HEK293 (cell line): ENCODE measurements at regions not wholly inside any gene's neighbourhood (a gene's known extent, or its start where the extent isn't known, plus 50 kb on each side); places are given as distances from the start of the nearest gene placed in this dataset.

ENCODE experiments used
- CTCF ChIA-PET: fragments of 350-600 bp; formaldehyde crosslinking; extraction: SDS; loops from one replicate; lab custom pipeline; 2021; ENCODE audit warnings: antibody characterized with exemption; lab: Yijun Ruan, JAX
- POLR2A ChIA-PET: fragments of 300-600 bp; formaldehyde crosslinking; extraction: SDS; loops from one replicate; lab custom pipeline; 2020; ENCODE audit warnings: antibody characterized with exemption, inconsistent platforms; lab: Yijun Ruan, JAX
- H3K27ac ChIP-seq: fragments of 200-500 bp; sonication (Bioruptor generic); 2 replicates; pipeline ENCODE4 v1.5.1; 2014; ENCODE audit warnings: low read depth, low read length, control low read depth, inconsistent platforms; ENCODE audit errors: extremely low read depth
- H3K36me3 ChIP-seq, 2 experiments: fragments of 200-500 bp in 1 of 2; sonication (Bioruptor generic) in 1 of 2; 1 replicate in 1 of 2; 2 replicates in 1 of 2; pipeline ENCODE4 v1.5.1; 2014 to 2017; ENCODE audit warnings: inconsistent platforms in 2 of 2, low read length in 2 of 2; ENCODE audit not compliant: control insufficient read depth in 2 of 2, insufficient read depth in 1 of 2
- H3K4me1 ChIP-seq: fragments of 200-500 bp; sonication (Bioruptor generic); 2 replicates; pipeline ENCODE4 v1.5.1; 2014; ENCODE audit warnings: mild to moderate bottlenecking, low read length, inconsistent platforms; ENCODE audit not compliant: control insufficient read depth, insufficient read depth
- H3K4me3 ChIP-seq: 2 replicates; pipeline ENCODE4 v1.5.1; 2011; ENCODE audit warnings: low read depth, mild to moderate bottlenecking, control low read depth, low read length, moderate library complexity
- H3K9me3 ChIP-seq: fragments of 200-500 bp; sonication (Bioruptor generic); 2 replicates; pipeline ENCODE4 v1.5.1; 2014; ENCODE audit warnings: low read depth, low read length, inconsistent platforms; ENCODE audit not compliant: control insufficient read depth, insufficient read depth
- KLF10 ChIP-seq: fragments of 450-650 bp; IDR thresholded peaks from 2 replicates; pipeline ENCODE4 v1.5.1; 2018; ENCODE audit warnings: missing biosample characterization, mild to moderate bottlenecking, missing genetic modification characterization
- OSR2 ChIP-seq: fragments of 450-650 bp; formaldehyde crosslinking; IDR thresholded peaks from 2 replicates; pipeline ENCODE4 v1.5.1; 2016; ENCODE audit warnings: missing biosample characterization, missing genetic modification characterization
- YY2 ChIP-seq: fragments of 450-650 bp; formaldehyde crosslinking; IDR thresholded peaks from 2 replicates; pipeline ENCODE4 v1.5.1; 2016; ENCODE audit warnings: missing biosample characterization, missing genetic modification characterization
- ZNF112 ChIP-seq: fragments of 450-650 bp; formaldehyde crosslinking; IDR thresholded peaks from 2 replicates; pipeline ENCODE4 v1.5.0; 2017; ENCODE audit warnings: missing biosample characterization, missing genetic modification characterization
- ZNF121 ChIP-seq: fragments of 450-650 bp; formaldehyde crosslinking; IDR thresholded peaks from 2 replicates; pipeline ENCODE4 v1.5.1; 2016; ENCODE audit warnings: missing biosample characterization, missing genetic modification characterization
- ZNF133 ChIP-seq: fragments of 450-650 bp; formaldehyde crosslinking; IDR thresholded peaks from 2 replicates; pipeline ENCODE4 v1.5.1; 2016; ENCODE audit warnings: missing biosample characterization, missing genetic modification characterization
- ZNF138 ChIP-seq: fragments of 450-650 bp; formaldehyde crosslinking; IDR thresholded peaks from 2 replicates; pipeline ENCODE4 v1.5.1; 2016; ENCODE audit warnings: missing biosample characterization, missing genetic modification characterization, borderline replicate concordance
- ZNF140 ChIP-seq: fragments of 450-650 bp; formaldehyde crosslinking; IDR thresholded peaks from 2 replicates; pipeline ENCODE4 v1.5.1; 2016; ENCODE audit warnings: missing biosample characterization, missing genetic modification characterization
- ZNF175 ChIP-seq: fragments of 450-650 bp; formaldehyde crosslinking; IDR thresholded peaks from 2 replicates; pipeline ENCODE4 v1.5.1; 2016; ENCODE audit warnings: missing biosample characterization, missing genetic modification characterization
- ZNF239 ChIP-seq: fragments of 450-650 bp; formaldehyde crosslinking; IDR thresholded peaks from 2 replicates; pipeline ENCODE4 v1.5.1; 2016; ENCODE audit warnings: missing biosample characterization, missing genetic modification characterization
- ZNF302 ChIP-seq: fragments of 450-650 bp; formaldehyde crosslinking; IDR thresholded peaks from 2 replicates; pipeline ENCODE4 v1.5.1; 2016; ENCODE audit warnings: missing biosample characterization, missing genetic modification characterization, low read depth
- ZNF335 ChIP-seq: fragments of 450-650 bp; formaldehyde crosslinking; conservative IDR thresholded peaks from 2 replicates; pipeline ENCODE4 v1.5.1; 2016; ENCODE audit warnings: missing biosample characterization, missing genetic modification characterization
- ZNF473 ChIP-seq: fragments of 450-650 bp; formaldehyde crosslinking; IDR thresholded peaks from 2 replicates; pipeline ENCODE4 v1.5.1; 2017; ENCODE audit warnings: missing biosample characterization, missing genetic modification characterization
- ZNF501 ChIP-seq: fragments of 450-650 bp; formaldehyde crosslinking; IDR thresholded peaks from 2 replicates; pipeline ENCODE4 v1.5.1; 2016; ENCODE audit warnings: missing biosample characterization, missing genetic modification characterization
- ZNF510 ChIP-seq: fragments of 450-650 bp; formaldehyde crosslinking; IDR thresholded peaks from 2 replicates; pipeline ENCODE4 v1.5.1; 2018; ENCODE audit warnings: mild to moderate bottlenecking, missing genetic modification characterization, missing biosample characterization; ENCODE audit not compliant: insufficient replicate concordance
- ZNF555 ChIP-seq: fragments of 450-650 bp; formaldehyde crosslinking; conservative IDR thresholded peaks from 2 replicates; pipeline ENCODE4 v1.5.1; 2017; ENCODE audit warnings: missing biosample characterization, mild to moderate bottlenecking, missing genetic modification characterization, inconsistent platforms
- ZNF654 ChIP-seq: fragments of 450-650 bp; formaldehyde crosslinking; IDR thresholded peaks from 2 replicates; pipeline ENCODE4 v1.5.1; 2016; ENCODE audit warnings: low read depth, missing biosample characterization, missing genetic modification characterization
- ZNF664 ChIP-seq: fragments of 450-650 bp; formaldehyde crosslinking; IDR thresholded peaks from 2 replicates; pipeline ENCODE4 v1.5.1; 2016; ENCODE audit warnings: missing biosample characterization, missing genetic modification characterization
- ZNF677 ChIP-seq: fragments of 450-650 bp; IDR thresholded peaks from 2 replicates; pipeline ENCODE4 v1.5.0; 2018; ENCODE audit warnings: missing biosample characterization, mild to moderate bottlenecking, missing genetic modification characterization, moderate library complexity
- ZNF707 ChIP-seq: fragments of 450-650 bp; formaldehyde crosslinking; IDR thresholded peaks from 2 replicates; pipeline ENCODE4 v1.5.1; 2016; ENCODE audit warnings: missing biosample characterization, missing genetic modification characterization
- ZNF747 ChIP-seq: fragments of 450-650 bp; formaldehyde crosslinking; IDR thresholded peaks from 2 replicates; pipeline ENCODE4 v1.5.1; 2016; ENCODE audit warnings: missing biosample characterization, missing genetic modification characterization
- ZNF777 ChIP-seq: fragments of 450-650 bp; formaldehyde crosslinking; IDR thresholded peaks from 2 replicates; pipeline ENCODE4 v1.5.1; 2017; ENCODE audit warnings: missing biosample characterization, missing genetic modification characterization, borderline replicate concordance
- ZNF791 ChIP-seq: fragments of 450-650 bp; formaldehyde crosslinking; IDR thresholded peaks from 2 replicates; pipeline ENCODE4 v1.5.1; 2016; ENCODE audit warnings: missing biosample characterization, missing genetic modification characterization
- TF ChIP-seq, protein P1 (sequence below): fragments of 450-650 bp; formaldehyde crosslinking; IDR thresholded peaks from 2 replicates; pipeline ENCODE4 v1.5.1; 2016; ENCODE audit warnings: missing biosample characterization, missing genetic modification characterization
- TF ChIP-seq, protein P2 (sequence below): fragments of 450-650 bp; formaldehyde crosslinking; IDR thresholded peaks from 2 replicates; pipeline ENCODE4 v1.5.1; 2016; ENCODE audit warnings: missing biosample characterization, missing genetic modification characterization
- TF ChIP-seq, protein P3 (sequence below): fragments of 450-650 bp; formaldehyde crosslinking; IDR thresholded peaks from 2 replicates; pipeline ENCODE4 v1.5.1; 2016; ENCODE audit warnings: missing biosample characterization, missing genetic modification characterization

GRCh38 chr20:58042591-58042990 lies 185.9 kb downstream of the ANKRD60 start:
- no peak overlapping the region for H3K27ac ChIP-seq
- no peak overlapping the region for H3K4me3 ChIP-seq
- no peaks in the 10 kb centered on the region for H3K36me3 ChIP-seq
- H3K9me3 ChIP-seq: no peaks in the 10 kb centered on the region
- no peaks in the 10 kb centered on the region for H3K4me1 ChIP-seq
- ChIA-PET CTCF (interaction anchor here (0.7 kb wide), 1 partner anchor 45 kb away, joined by 4 read pairs; no protein-coding TSS in a partner anchor), POLR2A (no interaction called here)
- no peak for TF ChIP-seq ZNF133
- TF ChIP-seq, protein P1, sequence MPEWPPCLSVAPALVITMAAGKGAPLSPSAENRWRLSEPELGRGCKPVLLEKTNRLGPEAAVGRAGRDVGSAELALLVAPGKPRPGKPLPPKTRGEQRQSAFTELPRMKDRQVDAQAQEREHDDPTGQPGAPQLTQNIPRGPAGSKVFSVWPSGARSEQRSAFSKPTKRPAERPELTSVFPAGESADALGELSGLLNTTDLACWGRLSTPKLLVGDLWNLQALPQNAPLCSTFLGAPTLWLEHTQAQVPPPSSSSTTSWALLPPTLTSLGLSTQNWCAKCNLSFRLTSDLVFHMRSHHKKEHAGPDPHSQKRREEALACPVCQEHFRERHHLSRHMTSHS (tag by site-specific recombination): no peak
- TF ChIP-seq, protein P2, sequence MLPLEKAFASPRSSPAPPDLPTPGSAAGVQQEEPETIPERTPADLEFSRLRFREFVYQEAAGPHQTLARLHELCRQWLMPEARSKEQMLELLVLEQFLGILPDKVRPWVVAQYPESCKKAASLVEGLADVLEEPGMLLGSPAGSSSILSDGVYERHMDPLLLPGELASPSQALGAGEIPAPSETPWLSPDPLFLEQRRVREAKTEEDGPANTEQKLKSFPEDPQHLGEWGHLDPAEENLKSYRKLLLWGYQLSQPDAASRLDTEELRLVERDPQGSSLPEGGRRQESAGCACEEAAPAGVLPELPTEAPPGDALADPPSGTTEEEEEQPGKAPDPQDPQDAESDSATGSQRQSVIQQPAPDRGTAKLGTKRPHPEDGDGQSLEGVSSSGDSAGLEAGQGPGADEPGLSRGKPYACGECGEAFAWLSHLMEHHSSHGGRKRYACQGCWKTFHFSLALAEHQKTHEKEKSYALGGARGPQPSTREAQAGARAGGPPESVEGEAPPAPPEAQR (tag by site-specific recombination): no peak
- no peak for TF ChIP-seq ZNF175
- TF ChIP-seq KLF10 (tag by site-specific recombination): no peak
- TF ChIP-seq ZNF654 (tag by site-specific recombination): no peak
- no peak for TF ChIP-seq ZNF138 (tag by site-specific recombination)
- TF ChIP-seq ZNF239 (tag by site-specific recombination): no peak
- no peak for TF ChIP-seq YY2 (tag by site-specific recombination)
- TF ChIP-seq OSR2: no peak
- TF ChIP-seq ZNF555 (tag by site-specific recombination): no peak
- TF ChIP-seq ZNF707 (tag by site-specific recombination): no peak
- no peak for TF ChIP-seq ZNF791
- TF ChIP-seq ZNF473 (tag by site-specific recombination): no peak
- TF ChIP-seq ZNF112: no peak
- no peak for TF ChIP-seq ZNF501 (tag by site-specific recombination)
- TF ChIP-seq, protein P3, sequence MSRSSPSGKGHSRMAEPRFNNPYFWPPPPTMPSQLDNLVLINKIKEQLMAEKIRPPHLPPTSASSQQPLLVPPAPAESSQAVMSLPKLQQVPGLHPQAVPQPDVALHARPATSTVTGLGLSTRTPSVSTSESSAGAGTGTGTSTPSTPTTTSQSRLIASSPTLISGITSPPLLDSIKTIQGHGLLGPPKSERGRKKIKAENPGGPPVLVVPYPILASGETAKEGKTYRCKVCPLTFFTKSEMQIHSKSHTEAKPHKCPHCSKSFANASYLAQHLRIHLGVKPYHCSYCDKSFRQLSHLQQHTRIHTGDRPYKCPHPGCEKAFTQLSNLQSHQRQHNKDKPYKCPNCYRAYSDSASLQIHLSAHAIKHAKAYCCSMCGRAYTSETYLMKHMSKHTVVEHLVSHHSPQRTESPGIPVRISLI (tag by site-specific recombination): no peak
- TF ChIP-seq ZNF121 (tag by site-specific recombination): no peak

DNA sequence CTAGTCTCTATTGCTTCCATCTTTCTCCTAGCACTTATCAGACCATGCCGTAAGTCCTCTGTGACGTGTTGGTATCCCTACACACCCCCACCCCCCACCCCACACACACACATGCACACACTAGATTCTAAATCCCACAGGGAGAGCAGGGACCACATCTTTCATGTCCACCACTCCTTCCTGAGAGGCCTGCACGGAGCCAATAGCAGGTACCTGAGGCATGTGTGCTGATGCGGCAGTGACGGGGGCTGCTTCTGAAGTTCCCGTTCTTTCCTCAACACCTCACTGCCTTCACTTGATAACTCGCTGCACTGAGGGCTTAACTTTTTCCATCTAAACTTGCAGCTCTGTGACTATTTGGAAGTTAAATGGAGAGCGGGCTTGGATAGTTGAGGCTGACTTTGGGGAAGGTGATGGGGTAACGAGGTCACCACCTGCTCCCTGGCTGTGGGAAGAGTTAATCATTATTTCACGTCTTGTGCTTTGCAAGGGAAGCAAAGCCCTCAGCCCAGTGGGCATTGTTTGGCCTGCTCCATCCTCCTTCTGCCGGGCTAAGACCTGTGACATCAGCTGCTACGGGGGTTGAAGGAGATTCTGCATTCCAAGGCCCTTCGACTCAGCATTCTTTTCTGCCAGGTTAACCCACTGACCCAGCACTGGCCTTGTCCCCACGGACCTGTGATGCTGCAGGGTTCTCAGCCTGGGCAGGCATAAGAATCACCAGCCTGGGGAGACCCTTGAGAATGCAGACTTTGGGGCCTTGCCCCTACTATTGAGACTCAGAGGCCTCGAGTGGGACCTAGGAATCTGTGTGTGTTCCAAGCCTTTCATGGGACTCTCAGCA lies 187.8 kb downstream of the ANKRD60 start:
- H3K36me3 ChIP-seq: no peaks in the 10 kb centered on the region
- H3K9me3 ChIP-seq: no peaks in the 10 kb centered on the region
- CTCF ChIA-PET: no interaction called here
- no peak overlapping the region for H3K4me3 ChIP-seq
- POLR2A ChIA-PET: no interaction called here
- H3K27ac ChIP-seq: no peak overlapping the region
- no peak for TF ChIP-seq ZNF140 (tag by site-specific recombination)
- TF ChIP-seq ZNF510 (tag by site-specific recombination): no peak
- no peak for TF ChIP-seq ZNF777 (tag by site-specific recombination)
- TF ChIP-seq ZNF677: no peak
- no peak for TF ChIP-seq ZNF747 (tag by site-specific recombination)
- no peak for TF ChIP-seq ZNF335
- TF ChIP-seq ZNF302 (tag by site-specific recombination): no peak
- no peak for TF ChIP-seq ZNF664
- no peaks in the 10 kb centered on the region for H3K4me1 ChIP-seq
